ENCODE measurements at regions not wholly inside any gene's neighbourhood (a gene's known extent, or its start where the extent isn't known, plus 50 kb on each side); places are given as distances from the start of the nearest gene placed in this dataset.
"Not testable (repeated sequence)": the region's sequence is repeated elsewhere in the genome, so short reads cannot be mapped to it uniquely, and the experiment has no call there.

- no peak for DNase-seq
These were observed 334.7 kb upstream of the FTMT start for GRCh38 chr5:121516997-121517396.

- no peak for DNase-seq
These were observed 326.0 kb upstream of the FTMT start for GRCh38 chr5:121525706-121526105.

- no peak for DNase-seq
These were observed 324.8 kb upstream of the FTMT start for GRCh38 chr5:121526908-121527307.

- no peak for DNase-seq
These were observed 317.9 kb upstream of the FTMT start for GRCh38 chr5:121533814-121534213.

- DNase-seq = no peak
These were observed 300.7 kb upstream of the FTMT start for GRCh38 chr5:121550989-121551388.

GRCh38 chr5:121559832-121560231 lies 291.9 kb upstream of the FTMT start:
- no peak for DNase-seq

GRCh38 chr5:121572061-121572460 lies 279.6 kb upstream of the FTMT start:
- DNase-seq = no peak

- DNase-seq = no peak
These were observed 277.8 kb upstream of the FTMT start for GRCh38 chr5:121573721-121574382.

GRCh38 chr5:121581588-121581987 lies 270.1 kb upstream of the FTMT start:
- DNase-seq = no peak

- DNase-seq = no peak
These were observed 254.8 kb upstream of the FTMT start for GRCh38 chr5:121596882-121597281.

- no peak for DNase-seq
These were observed 242.9 kb upstream of the FTMT start for GRCh38 chr5:121608826-121609225.

- DNase-seq = no peak
These were observed 227.6 kb upstream of the FTMT start for GRCh38 chr5:121624035-121624434.

- DNase-seq = no peak
These were observed 222.9 kb upstream of the FTMT start for GRCh38 chr5:121628783-121629182.

GRCh38 chr5:121630402-121630801 lies 221.3 kb upstream of the FTMT start:
- DNase-seq = no peak

GRCh38 chr5:121634946-121635345 lies 216.7 kb upstream of the FTMT start:
- no peak for DNase-seq

GRCh38 chr5:121638126-121638525 lies 213.6 kb upstream of the FTMT start:
- DNase-seq = no peak

GRCh38 chr5:121640298-121640697 lies 211.4 kb upstream of the FTMT start:
- DNase-seq = no peak

GRCh38 chr5:121658221-121658620 lies 193.5 kb upstream of the FTMT start:
- DNase-seq = no peak

- DNase-seq = no peak
These were observed 191.5 kb upstream of the FTMT start for GRCh38 chr5:121660142-121660541.

- DNase-seq = not testable (repeated sequence)
These were observed 186.1 kb upstream of the FTMT start for GRCh38 chr5:121665542-121665941.

- no peak for DNase-seq
These were observed 184.4 kb upstream of the FTMT start for GRCh38 chr5:121667292-121667691.

GRCh38 chr5:121668635-121669034 lies 183.0 kb upstream of the FTMT start:
- DNase-seq = no peak

GRCh38 chr5:121671624-121672023 lies 180.1 kb upstream of the FTMT start:
- no peak for DNase-seq

GRCh38 chr5:121675924-121676323 lies 175.8 kb upstream of the FTMT start:
- no peak for DNase-seq

GRCh38 chr5:121681229-121681855 lies 170.3 kb upstream of the FTMT start:
- DNase-seq = no peak
